ENCODE measurements at regions not wholly inside any gene's neighbourhood (a gene's known extent, or its start where the extent isn't known, plus 50 kb on each side); places are given as distances from the start of the nearest gene placed in this dataset.

DNA sequence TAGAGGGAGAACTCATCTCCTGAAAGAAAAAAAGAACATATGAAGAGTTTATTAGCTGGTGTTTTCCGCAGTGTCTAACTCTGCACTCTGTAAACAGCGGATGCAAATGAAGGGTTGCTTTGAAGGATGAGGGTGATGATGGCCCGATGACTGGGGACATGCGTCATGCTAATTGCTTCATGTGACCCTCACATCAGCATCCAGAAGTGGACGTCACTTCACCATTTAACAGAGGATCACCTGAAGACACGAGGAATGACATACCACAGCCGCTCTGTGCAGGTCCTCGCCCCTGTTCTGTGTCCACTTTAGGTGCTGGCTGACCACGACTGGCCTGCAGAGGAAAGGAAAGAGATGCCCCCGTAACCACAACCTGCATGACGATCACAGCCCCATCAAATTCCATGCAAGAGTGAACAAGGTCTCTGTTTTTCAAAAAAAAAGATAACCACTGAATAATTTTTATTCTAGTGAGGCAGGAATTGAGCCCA lies 82.9 kb downstream of the KLF6 start:
- Histone ChIP-seq H3K4me1 (no peaks in the 10 kb centered on the region), H3K4me3 (no peak overlapping the region), H3K9me3 (no peaks in the 10 kb centered on the region), H3K27ac (no peak overlapping the region), H3K27me3 (no peaks in the 10 kb centered on the region), H3K36me3 (ENCODE audit: low read depth, missing control alignments) (no peaks in the 10 kb centered on the region)
- 84 to 85% methylated on average over 11 of the region's 11 CpGs for WGBS, 2 donors
- no peak for DNase-seq
- TF ChIP-seq, protein P1, sequence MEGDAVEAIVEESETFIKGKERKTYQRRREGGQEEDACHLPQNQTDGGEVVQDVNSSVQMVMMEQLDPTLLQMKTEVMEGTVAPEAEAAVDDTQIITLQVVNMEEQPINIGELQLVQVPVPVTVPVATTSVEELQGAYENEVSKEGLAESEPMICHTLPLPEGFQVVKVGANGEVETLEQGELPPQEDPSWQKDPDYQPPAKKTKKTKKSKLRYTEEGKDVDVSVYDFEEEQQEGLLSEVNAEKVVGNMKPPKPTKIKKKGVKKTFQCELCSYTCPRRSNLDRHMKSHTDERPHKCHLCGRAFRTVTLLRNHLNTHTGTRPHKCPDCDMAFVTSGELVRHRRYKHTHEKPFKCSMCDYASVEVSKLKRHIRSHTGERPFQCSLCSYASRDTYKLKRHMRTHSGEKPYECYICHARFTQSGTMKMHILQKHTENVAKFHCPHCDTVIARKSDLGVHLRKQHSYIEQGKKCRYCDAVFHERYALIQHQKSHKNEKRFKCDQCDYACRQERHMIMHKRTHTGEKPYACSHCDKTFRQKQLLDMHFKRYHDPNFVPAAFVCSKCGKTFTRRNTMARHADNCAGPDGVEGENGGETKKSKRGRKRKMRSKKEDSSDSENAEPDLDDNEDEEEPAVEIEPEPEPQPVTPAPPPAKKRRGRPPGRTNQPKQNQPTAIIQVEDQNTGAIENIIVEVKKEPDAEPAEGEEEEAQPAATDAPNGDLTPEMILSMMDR (IDR thresholded peaks at IDR 0.05): no peak
- TF ChIP-seq POLR2A (IDR thresholded peaks at IDR 0.05): no peak
- intact Hi-C loops (cut with DNase I; ENCODE audit: low total_unique reads): no loop called here

DNA sequence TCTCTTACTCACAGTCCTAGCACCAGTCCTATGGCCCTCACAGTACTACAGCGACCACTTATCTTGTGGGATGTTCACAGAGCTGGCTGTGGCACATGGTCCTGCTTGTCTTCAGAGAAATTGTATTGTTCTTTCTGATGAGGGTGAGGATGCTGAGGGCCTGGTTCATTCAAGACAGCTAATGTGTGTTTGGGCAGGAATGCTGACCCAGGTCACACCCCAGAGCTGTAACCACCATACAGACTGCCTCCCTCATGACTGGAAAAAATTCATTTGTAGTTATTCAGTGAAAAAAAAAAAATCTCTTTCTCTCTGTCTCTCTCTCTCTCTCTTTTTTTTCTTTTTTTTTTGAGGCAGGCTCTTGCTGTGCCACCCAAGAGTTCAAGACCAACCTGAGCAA lies 83.5 kb downstream of the KLF6 start:
- intact Hi-C loops (cut with DNase I; ENCODE audit: low total_unique reads): no loop called here
- Histone ChIP-seq H3K36me3 (ENCODE audit: low read depth, missing control alignments) (no peaks in the 10 kb centered on the region), H3K9me3 (no peaks in the 10 kb centered on the region), H3K27ac (no peak overlapping the region), H3K4me1 (no peaks in the 10 kb centered on the region), H3K4me3 (no peak overlapping the region), H3K27me3 (no peaks in the 10 kb centered on the region)
- no peak for TF ChIP-seq POLR2A (IDR thresholded peaks at IDR 0.05)
- TF ChIP-seq, protein P1 (IDR thresholded peaks at IDR 0.05): no peak
- whole genome bisulfite sequencing, 2 donors: 85 to 100% methylated on average over 1 of the region's 1 CpG
- DNase-seq: no peak

DNA sequence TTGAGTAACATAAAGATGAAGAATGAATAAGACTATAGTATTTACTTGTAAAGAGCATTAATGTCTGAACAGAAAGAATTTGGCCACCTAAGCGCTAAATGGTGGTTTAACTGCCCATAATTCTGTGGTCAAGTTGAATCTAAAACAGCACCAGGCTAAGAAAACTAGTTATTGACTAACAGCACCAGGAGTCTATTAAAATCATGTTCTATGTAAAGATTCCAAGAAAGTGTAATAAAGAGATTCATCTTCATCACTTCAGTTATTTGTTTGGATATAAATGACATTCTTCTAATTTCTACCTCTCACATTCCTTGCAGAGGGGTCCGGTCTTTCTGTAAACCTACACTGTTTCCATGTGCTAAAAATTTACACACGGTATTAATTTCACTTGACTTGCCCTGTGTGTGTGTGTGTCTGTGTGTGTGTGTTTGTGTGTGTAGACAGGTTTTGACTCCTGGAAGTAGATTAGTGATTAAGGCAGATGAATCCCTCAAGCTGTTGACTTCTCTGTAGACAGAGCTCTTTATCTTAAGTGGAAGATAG lies 84.4 kb downstream of the KLF6 start:
- 57 to 60% methylated on average over 3 of the region's 3 CpGs for WGBS, 2 donors
- no peaks in the 10 kb centered on the region for H3K9me3 ChIP-seq
- no peak overlapping the region for H3K27ac ChIP-seq
- H3K27me3 ChIP-seq: no peaks in the 10 kb centered on the region
- TF ChIP-seq POLR2A (IDR thresholded peaks at IDR 0.05): no peak
- TF ChIP-seq, protein P1 (IDR thresholded peaks at IDR 0.05): no peak
- intact Hi-C loops (cut with DNase I; ENCODE audit: low total_unique reads): no loop called here
- H3K36me3 ChIP-seq (ENCODE audit: low read depth, missing control alignments): no peaks in the 10 kb centered on the region
- DNase-seq: no peak
- H3K4me1 ChIP-seq: no peaks in the 10 kb centered on the region
- no peak overlapping the region for H3K4me3 ChIP-seq

DNA sequence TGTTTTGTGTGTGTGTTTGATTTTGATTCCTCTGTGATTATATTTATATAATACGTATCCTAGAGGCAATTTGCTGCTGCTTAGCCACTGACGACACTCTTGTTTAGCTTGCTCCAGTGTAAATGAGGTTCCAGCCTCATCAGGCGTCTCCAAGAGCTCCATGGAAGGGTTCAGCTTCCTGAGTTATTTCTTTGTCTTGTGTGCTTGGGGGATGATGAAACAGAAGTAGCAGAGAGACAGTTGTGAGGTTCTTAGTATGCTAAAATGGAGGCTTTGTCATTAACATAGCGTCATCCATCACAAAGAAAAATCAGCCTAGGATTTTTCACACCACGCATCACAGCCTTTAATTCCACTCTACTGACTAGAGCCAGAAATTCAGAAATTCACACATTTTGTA lies 85.1 kb downstream of the KLF6 start:
- H3K36me3 ChIP-seq (ENCODE audit: low read depth, missing control alignments): no peaks in the 10 kb centered on the region
- H3K4me1 ChIP-seq: no peaks in the 10 kb centered on the region
- intact Hi-C loops (cut with DNase I; ENCODE audit: low total_unique reads): no loop called here
- DNase-seq: no peak
- 93 to 97% methylated on average over 5 of the region's 5 CpGs for WGBS, 2 donors
- H3K9me3 ChIP-seq: no peaks in the 10 kb centered on the region
- H3K27ac ChIP-seq: no peak overlapping the region
- H3K4me3 ChIP-seq: no peak overlapping the region
- H3K27me3 ChIP-seq: no peaks in the 10 kb centered on the region
- TF ChIP-seq POLR2A (IDR thresholded peaks at IDR 0.05): no peak
- TF ChIP-seq, protein P1 (IDR thresholded peaks at IDR 0.05): no peak

DNA sequence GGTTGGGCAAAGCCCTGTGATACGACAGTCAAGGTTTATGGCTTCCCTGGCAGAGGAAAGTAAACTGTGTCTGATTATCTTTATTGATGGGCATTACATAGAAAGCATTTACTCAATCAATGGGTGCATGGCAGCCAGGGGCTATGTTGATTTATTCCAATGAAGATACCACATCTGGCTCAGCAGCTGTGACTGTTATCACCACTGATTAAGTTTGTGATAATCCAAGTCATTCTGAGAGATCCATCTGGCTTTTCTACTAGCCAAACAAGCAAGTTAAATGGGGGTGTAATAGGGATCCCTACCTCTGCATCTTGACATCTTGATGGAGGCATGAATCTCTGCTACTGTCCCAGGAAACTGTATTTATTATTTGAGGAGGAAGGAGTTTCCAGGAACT lies 86.7 kb downstream of the KLF6 start:
- TF ChIP-seq, protein P1 (IDR thresholded peaks at IDR 0.05): no peak
- TF ChIP-seq POLR2A (IDR thresholded peaks at IDR 0.05): no peak
- H3K27me3 ChIP-seq: no peaks in the 10 kb centered on the region
- H3K4me3 ChIP-seq: no peak overlapping the region
- no peak overlapping the region for H3K27ac ChIP-seq
- intact Hi-C loops (cut with DNase I; ENCODE audit: low total_unique reads): no loop called here
- H3K36me3 ChIP-seq (ENCODE audit: low read depth, missing control alignments): no peaks in the 10 kb centered on the region
- no peaks in the 10 kb centered on the region for H3K9me3 ChIP-seq
- 100% methylated on average over 1 of the region's 1 CpG for WGBS, 2 donors
- DNase-seq: no peak
- H3K4me1 ChIP-seq: no peaks in the 10 kb centered on the region
